Thyroid gland (tissue), 4 donors: ENCODE measurements at regions not wholly inside any gene's neighbourhood (a gene's known extent, or its start where the extent isn't known, plus 50 kb on each side); places are given as distances from the start of the nearest gene placed in this dataset.

ENCODE experiments used
- CTCF ChIP-seq, 6 experiments: fragments of 200-600 bp in 3 of 6; fragments of 450-650 bp in 3 of 6; sonication (generic) in 3 of 6; IDR thresholded peaks; one replicate each; pipeline ENCODE4 v1.5.1; 2016 to 2019; ENCODE audit warnings: antibody characterized with exemption in 6 of 6, mild to moderate bottlenecking in 2 of 6, inconsistent platforms in 1 of 6, moderate library complexity in 1 of 6
- POLR2A ChIP-seq, 2 donors: fragments of 450-650 bp; IDR thresholded peaks; one replicate each; pipeline ENCODE4 v1.6.1; 2017; ENCODE audit warnings: antibody characterized with exemption in 2 of 2, mild to moderate bottlenecking in 2 of 2, moderate library complexity in 1 of 2

- no peak for TF ChIP-seq CTCF (IDR thresholded peaks at IDR 0.05)
- TF ChIP-seq POLR2A (IDR thresholded peaks at IDR 0.05): no peak
These were observed 512.7 kb downstream of the SHQ1 start for GRCh38 chr3:72335458-72336095.
